K562 (cell line): ENCODE measurements at regions not wholly inside any gene's neighbourhood (a gene's known extent, or its start where the extent isn't known, plus 50 kb on each side); places are given as distances from the start of the nearest gene placed in this dataset.

Experiments used
- ATAC-seq: fragments of 200-7000 bp; cut with Tn5 transposase; 3 replicates; pipeline ENCODE4 v1.9.1; 2020; ENCODE audit warnings: moderate library complexity
- BruUV-seq: library from RNA; stranded (reverse); fragments of 400-500 nt; replicated peaks from 2 replicates; lab custom pipeline; 2021; lab: Mats Ljungman, UMichigan
- CTCF ChIA-PET: fragments of 300-600 bp; formaldehyde crosslinking; extraction: SDS; loops from one replicate; lab custom pipeline; 2021; ENCODE audit warnings: low intra/inter-chr PET ratio; lab: Yijun Ruan, JAX
- POLR2A ChIA-PET: fragments of 300-600, 350-650 bp; sonication (Branson Sonifier 250); formaldehyde crosslinking; extraction: SDS; loops from one replicate; lab custom pipeline; 2021; ENCODE audit warnings: antibody characterized with exemption, inconsistent platforms; lab: Yijun Ruan, JAX
- DNase-seq, 4 experiments: peaks; one replicate each; pipeline versions ENCODE4 v3.0.0 to v3.0.0-alpha.2; 2011 to 2018; ENCODE audit warnings: low spot score in 3 of 4, mixed read lengths in 3 of 4; ENCODE audit errors: extremely low read depth in 1 of 4
- FAIRE-seq: peaks from 2 replicates; lab custom pipeline; 2011; peaks lifted over from hg19 to GRCh38; lab: Jason Lieb, UNC
- H2AFZ ChIP-seq: 2 replicates; pipeline ENCODE4 v1.6.0; 2011; ENCODE audit warnings: low read depth, low read length, control low read depth, inconsistent platforms
- H3K27ac ChIP-seq: fragments of 200-600 bp; 3 replicates; pipeline ENCODE4 v1.8.0; 2011; ENCODE audit warnings: low read depth, mild to moderate bottlenecking, control low read depth, inconsistent platforms, low read length, moderate library complexity, mixed read lengths; ENCODE audit errors: extremely low read depth
- H3K27me3 ChIP-seq, 2 experiments: fragments of 300-600 bp in 1 of 2; 2 replicates in 1 of 2; 3 replicates in 1 of 2; pipeline versions ENCODE4 v1.6.0 to v1.8.0; 2011; ENCODE audit warnings: inconsistent platforms in 2 of 2, low read length in 2 of 2, mild to moderate bottlenecking in 1 of 2, mixed read lengths in 1 of 2, moderate library complexity in 1 of 2; ENCODE audit not compliant: control insufficient read depth in 2 of 2, insufficient read depth in 2 of 2
- H3K36me3 ChIP-seq: fragments of 300-600 bp; 3 replicates; pipeline ENCODE4 v1.8.0; 2011; ENCODE audit warnings: mild to moderate bottlenecking, low read length, inconsistent platforms; ENCODE audit not compliant: control insufficient read depth, insufficient read depth
- H3K4me1 ChIP-seq, 2 experiments: fragments of 200-600 bp in 1 of 2; replicated peaks in 1 of 2; 2 replicates in 1 of 2; 3 replicates in 1 of 2; pipeline versions ENCODE4 v1.5.1 to v1.8.0; 2011; ENCODE audit warnings: inconsistent platforms in 2 of 2, low read length in 2 of 2, mild to moderate bottlenecking in 1 of 2, mixed read lengths in 1 of 2, moderate library complexity in 1 of 2; ENCODE audit not compliant: control insufficient read depth in 2 of 2, insufficient read depth in 2 of 2
- H3K4me2 ChIP-seq: 2 replicates; pipeline ENCODE4 v1.6.1; 2011; ENCODE audit warnings: low read length, control low read depth, inconsistent platforms, mixed read lengths; ENCODE audit not compliant: insufficient read depth
- H3K4me3 ChIP-seq: fragments of 200-600 bp; sonication (generic), shearing (Covaris generic); 2 replicates; pipeline ENCODE4 v1.5.1; 2016; ENCODE audit warnings: control low read depth, inconsistent platforms
- H3K79me2 ChIP-seq: fragments of 200-600 bp; 3 replicates; pipeline ENCODE4 v1.8.0; 2011; ENCODE audit warnings: low read length, inconsistent platforms; ENCODE audit not compliant: control insufficient read depth, insufficient read depth
- H3K9ac ChIP-seq, 2 experiments: 2 replicates each; pipeline versions ENCODE4 v1.6.0 to v1.6.1; 2011; ENCODE audit warnings: low read depth in 2 of 2, low read length in 2 of 2, control low read depth in 1 of 2, inconsistent platforms in 1 of 2, mild to moderate bottlenecking in 1 of 2, mixed read lengths in 1 of 2; ENCODE audit not compliant: insufficient read depth in 1 of 2
- H3K9me1 ChIP-seq: one replicate; pipeline ENCODE4 v1.6.0; 2011; ENCODE audit warnings: inconsistent platforms, mild to moderate bottlenecking, low read length, moderate library complexity; ENCODE audit not compliant: control insufficient read depth, insufficient read depth
- H3K9me3 ChIP-seq: replicated peaks from 2 replicates; pipeline ENCODE4 v1.5.1; 2011; ENCODE audit warnings: low read depth, low read length, inconsistent platforms; ENCODE audit not compliant: control insufficient read depth, insufficient read depth
- H4K20me1 ChIP-seq: replicated peaks from 2 replicates; pipeline ENCODE4 v1.6.1; 2011; ENCODE audit warnings: low read length, inconsistent platforms, mixed read lengths; ENCODE audit not compliant: control insufficient read depth, insufficient read depth
- CHD2 ChIP-seq: IDR thresholded peaks from 2 replicates; pipeline ENCODE4 v1.6.1; 2011; ENCODE audit warnings: low read depth, low read length
- GATA2 ChIP-seq: sonication (generic); formaldehyde crosslinking; IDR thresholded peaks from 2 replicates; pipeline ENCODE4 v1.4.0; 2020; ENCODE audit warnings: mild to moderate bottlenecking, missing genetic modification reagents
- HEY1 ChIP-seq: fragments of 250-450 bp; sonication (Bioruptor Pico); IDR thresholded peaks from 2 replicates; pipeline ENCODE4 v1.5.0; 2020; ENCODE audit warnings: mild to moderate bottlenecking, moderate library complexity, borderline replicate concordance
- POLR2B ChIP-seq: fragments of 450-650 bp; IDR thresholded peaks from 2 replicates; pipeline ENCODE4 v1.6.1; 2018; ENCODE audit warnings: low read depth; ENCODE audit not compliant: partially characterized antibody
- STAG1 ChIP-seq: sonication (generic); formaldehyde crosslinking; IDR thresholded peaks from 2 replicates; pipeline ENCODE4 v1.5.0; 2020; ENCODE audit warnings: missing genetic modification reagents, borderline replicate concordance
- TEAD2 ChIP-seq: fragments of 450-650 bp; IDR thresholded peaks from 2 replicates; pipeline ENCODE4 v1.6.1; 2016; ENCODE audit warnings: missing genetic modification characterization, control low read depth, missing compliant biosample characterization
- ZNF24 ChIP-seq: fragments of 450-650 bp; IDR thresholded peaks from 2 replicates; pipeline ENCODE4 v1.6.1; 2016
- WGBS: fragments of 100-300 bp; shearing (Covaris generic); methylation state at CpG from one replicate; pipeline ENCODE4 v1.1.6; 2016; ENCODE audit warnings: low coverage, mixed read lengths; ENCODE audit not compliant: insufficient coverage; ENCODE audit errors: missing lambda C conversion rate; 5-methylcytosine and 5-hydroxymethylcytosine counted together
- in situ Hi-C: fragments of 300-500 bp; cut with MboI; formaldehyde crosslinking; loops from 4 replicates; pipeline ENCODE4 v1.15.0; 2018; ENCODE audit warnings: inconsistent platforms, mixed read lengths
- intact Hi-C: fragments of 100-400 bp; cut with micrococcal nuclease; formaldehyde crosslinking; loops from 2 replicates; pipeline ENCODE4 v1.14.2; 2022
- TF ChIP-seq, protein P1 (sequence below): fragments of 250-450 bp; sonication (Bioruptor Pico); IDR thresholded peaks from 2 replicates; pipeline ENCODE4 v1.4.0; 2020; ENCODE audit warnings: mild to moderate bottlenecking, moderate library complexity, borderline replicate concordance
- TF ChIP-seq, protein P2 (sequence below): fragments of 450-650 bp; IDR thresholded peaks from 2 replicates; pipeline ENCODE4 v1.6.1; 2017; ENCODE audit warnings: antibody characterized with exemption, mild to moderate bottlenecking
- TF ChIP-seq, protein P3 (sequence below): sonication (generic); formaldehyde crosslinking; IDR thresholded peaks from 2 replicates; pipeline ENCODE4 v1.8.1; 2023; ENCODE audit warnings: mild to moderate bottlenecking, missing genetic modification reagents
- TF ChIP-seq, protein P4 (sequence below): fragments of 450-650 bp; IDR thresholded peaks from 2 replicates; pipeline ENCODE4 v1.6.1; 2016; ENCODE audit warnings: borderline replicate concordance

DNA sequence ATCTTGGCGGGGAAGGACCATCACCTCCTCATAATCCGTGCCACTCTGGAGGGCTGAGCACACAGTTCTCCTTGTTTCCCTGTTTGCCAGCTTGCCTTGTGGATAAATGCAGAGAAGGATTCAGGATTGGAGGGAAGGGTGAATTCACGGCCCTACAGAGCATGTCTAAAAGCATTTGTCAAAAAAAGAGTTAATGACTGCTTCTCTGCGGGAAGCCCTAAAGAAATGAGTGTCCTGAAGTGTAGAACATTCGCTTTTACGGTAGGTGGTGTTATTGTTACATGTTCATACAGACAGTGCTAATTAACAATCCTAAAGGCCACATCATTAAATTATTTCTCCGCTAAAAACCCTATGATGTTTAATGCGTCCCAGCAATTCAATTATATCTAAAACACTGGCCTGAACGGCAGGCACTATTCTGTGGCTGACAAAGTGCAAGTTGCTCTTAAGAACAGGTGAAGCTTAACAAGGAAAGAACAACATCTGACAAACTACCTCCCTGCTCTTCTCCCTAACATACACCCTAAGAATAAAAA, 112.3 kb upstream of the NFIA start:
- H3K27me3 ChIP-seq: no peaks in the 10 kb centered on the region
- FAIRE-seq (peak; percentile 85), DNase-seq (peak in 2 of 4 experiments; percentile 52 to 55), ATAC-seq (peak; percentile 83)
- H3K4me3 ChIP-seq: no peak overlapping the region
- peak overlapping the region; percentile 67 for H2AFZ ChIP-seq
- H3K79me2 ChIP-seq: no peaks in the 10 kb centered on the region
- no peaks in the 10 kb centered on the region for H4K20me1 ChIP-seq
- H3K9me3 ChIP-seq: peaks cover 9% of the 10 kb centered on the region
- H3K4me2 ChIP-seq: no peak overlapping the region
- H3K4me1 ChIP-seq: peaks cover 3 to 19% of the 10 kb centered on the region in 2 experiments; a peak in 4 of 5 replicates
- POLR2A ChIA-PET: no interaction called here
- CTCF ChIA-PET: interaction anchor here (0.6 to 1.3 kb wide), 3 partner anchors 619 to 883 kb away, joined by 3 to 5 read pairs (median 4); no protein-coding TSS in a partner anchor
- H3K9ac ChIP-seq: no peak overlapping the region
- 27% methylated on average over 9 of the region's 9 CpGs for WGBS
- no peaks in the 10 kb centered on the region for H3K9me1 ChIP-seq
- in situ Hi-C loops: loop anchor here (10.0 kb wide), 3 partner anchors 475 to 875 kb away; no protein-coding TSS in a partner anchor
- H3K27ac ChIP-seq: no peak overlapping the region
- H3K36me3 ChIP-seq: no peaks in the 10 kb centered on the region
- intact Hi-C loops: loop anchor here (1.0 to 10.0 kb wide), 7 partner anchors 115 to 998 kb away; partner anchors contain the start of genes NFIA and TM2D1
- BruUV-seq: no TSS peak
- TF ChIP-seq TEAD2 (no peak), POLR2B (no peak), ZNF24 (peak; percentile 77), GATA2 (CRISPR knock-in tag) (0 out of 2 replicates have a peak, but pooled peaks have one; percentile 7), CHD2 (no peak), STAG1 (CRISPR knock-in tag) (peak; percentile 40; the same call in 1 of the 2 replicates), HEY1 (no peak)
- TF ChIP-seq, protein P1, sequence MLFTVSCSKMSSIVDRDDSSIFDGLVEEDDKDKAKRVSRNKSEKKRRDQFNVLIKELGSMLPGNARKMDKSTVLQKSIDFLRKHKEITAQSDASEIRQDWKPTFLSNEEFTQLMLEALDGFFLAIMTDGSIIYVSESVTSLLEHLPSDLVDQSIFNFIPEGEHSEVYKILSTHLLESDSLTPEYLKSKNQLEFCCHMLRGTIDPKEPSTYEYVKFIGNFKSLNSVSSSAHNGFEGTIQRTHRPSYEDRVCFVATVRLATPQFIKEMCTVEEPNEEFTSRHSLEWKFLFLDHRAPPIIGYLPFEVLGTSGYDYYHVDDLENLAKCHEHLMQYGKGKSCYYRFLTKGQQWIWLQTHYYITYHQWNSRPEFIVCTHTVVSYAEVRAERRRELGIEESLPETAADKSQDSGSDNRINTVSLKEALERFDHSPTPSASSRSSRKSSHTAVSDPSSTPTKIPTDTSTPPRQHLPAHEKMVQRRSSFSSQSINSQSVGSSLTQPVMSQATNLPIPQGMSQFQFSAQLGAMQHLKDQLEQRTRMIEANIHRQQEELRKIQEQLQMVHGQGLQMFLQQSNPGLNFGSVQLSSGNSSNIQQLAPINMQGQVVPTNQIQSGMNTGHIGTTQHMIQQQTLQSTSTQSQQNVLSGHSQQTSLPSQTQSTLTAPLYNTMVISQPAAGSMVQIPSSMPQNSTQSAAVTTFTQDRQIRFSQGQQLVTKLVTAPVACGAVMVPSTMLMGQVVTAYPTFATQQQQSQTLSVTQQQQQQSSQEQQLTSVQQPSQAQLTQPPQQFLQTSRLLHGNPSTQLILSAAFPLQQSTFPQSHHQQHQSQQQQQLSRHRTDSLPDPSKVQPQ (CRISPR knock-in tag): no peak
- TF ChIP-seq, protein P2, sequence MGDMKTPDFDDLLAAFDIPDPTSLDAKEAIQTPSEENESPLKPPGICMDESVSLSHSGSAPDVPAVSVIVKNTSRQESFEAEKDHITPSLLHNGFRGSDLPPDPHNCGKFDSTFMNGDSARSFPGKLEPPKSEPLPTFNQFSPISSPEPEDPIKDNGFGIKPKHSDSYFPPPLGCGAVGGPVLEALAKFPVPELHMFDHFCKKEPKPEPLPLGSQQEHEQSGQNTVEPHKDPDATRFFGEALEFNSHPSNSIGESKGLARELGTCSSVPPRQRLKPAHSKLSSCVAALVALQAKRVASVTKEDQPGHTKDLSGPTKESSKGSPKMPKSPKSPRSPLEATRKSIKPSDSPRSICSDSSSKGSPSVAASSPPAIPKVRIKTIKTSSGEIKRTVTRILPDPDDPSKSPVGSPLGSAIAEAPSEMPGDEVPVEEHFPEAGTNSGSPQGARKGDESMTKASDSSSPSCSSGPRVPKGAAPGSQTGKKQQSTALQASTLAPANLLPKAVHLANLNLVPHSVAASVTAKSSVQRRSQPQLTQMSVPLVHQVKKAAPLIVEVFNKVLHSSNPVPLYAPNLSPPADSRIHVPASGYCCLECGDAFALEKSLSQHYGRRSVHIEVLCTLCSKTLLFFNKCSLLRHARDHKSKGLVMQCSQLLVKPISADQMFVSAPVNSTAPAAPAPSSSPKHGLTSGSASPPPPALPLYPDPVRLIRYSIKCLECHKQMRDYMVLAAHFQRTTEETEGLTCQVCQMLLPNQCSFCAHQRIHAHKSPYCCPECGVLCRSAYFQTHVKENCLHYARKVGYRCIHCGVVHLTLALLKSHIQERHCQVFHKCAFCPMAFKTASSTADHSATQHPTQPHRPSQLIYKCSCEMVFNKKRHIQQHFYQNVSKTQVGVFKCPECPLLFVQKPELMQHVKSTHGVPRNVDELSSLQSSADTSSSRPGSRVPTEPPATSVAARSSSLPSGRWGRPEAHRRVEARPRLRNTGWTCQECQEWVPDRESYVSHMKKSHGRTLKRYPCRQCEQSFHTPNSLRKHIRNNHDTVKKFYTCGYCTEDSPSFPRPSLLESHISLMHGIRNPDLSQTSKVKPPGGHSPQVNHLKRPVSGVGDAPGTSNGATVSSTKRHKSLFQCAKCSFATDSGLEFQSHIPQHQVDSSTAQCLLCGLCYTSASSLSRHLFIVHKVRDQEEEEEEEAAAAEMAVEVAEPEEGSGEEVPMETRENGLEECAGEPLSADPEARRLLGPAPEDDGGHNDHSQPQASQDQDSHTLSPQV: no peak
- TF ChIP-seq, protein P3, sequence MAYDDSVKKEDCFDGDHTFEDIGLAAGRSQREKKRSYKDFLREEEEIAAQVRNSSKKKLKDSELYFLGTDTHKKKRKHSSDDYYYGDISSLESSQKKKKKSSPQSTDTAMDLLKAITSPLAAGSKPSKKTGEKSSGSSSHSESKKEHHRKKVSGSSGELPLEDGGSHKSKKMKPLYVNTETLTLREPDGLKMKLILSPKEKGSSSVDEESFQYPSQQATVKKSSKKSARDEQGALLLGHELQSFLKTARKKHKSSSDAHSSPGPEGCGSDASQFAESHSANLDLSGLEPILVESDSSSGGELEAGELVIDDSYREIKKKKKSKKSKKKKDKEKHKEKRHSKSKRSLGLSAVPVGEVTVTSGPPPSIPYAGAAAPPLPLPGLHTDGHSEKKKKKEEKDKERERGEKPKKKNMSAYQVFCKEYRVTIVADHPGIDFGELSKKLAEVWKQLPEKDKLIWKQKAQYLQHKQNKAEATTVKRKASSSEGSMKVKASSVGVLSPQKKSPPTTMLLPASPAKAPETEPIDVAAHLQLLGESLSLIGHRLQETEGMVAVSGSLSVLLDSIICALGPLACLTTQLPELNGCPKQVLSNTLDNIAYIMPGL: no peak
- TF ChIP-seq, protein P4, sequence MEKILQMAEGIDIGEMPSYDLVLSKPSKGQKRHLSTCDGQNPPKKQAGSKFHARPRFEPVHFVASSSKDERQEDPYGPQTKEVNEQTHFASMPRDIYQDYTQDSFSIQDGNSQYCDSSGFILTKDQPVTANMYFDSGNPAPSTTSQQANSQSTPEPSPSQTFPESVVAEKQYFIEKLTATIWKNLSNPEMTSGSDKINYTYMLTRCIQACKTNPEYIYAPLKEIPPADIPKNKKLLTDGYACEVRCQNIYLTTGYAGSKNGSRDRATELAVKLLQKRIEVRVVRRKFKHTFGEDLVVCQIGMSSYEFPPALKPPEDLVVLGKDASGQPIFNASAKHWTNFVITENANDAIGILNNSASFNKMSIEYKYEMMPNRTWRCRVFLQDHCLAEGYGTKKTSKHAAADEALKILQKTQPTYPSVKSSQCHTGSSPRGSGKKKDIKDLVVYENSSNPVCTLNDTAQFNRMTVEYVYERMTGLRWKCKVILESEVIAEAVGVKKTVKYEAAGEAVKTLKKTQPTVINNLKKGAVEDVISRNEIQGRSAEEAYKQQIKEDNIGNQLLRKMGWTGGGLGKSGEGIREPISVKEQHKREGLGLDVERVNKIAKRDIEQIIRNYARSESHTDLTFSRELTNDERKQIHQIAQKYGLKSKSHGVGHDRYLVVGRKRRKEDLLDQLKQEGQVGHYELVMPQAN: no peak
